ENCODE measurements at regions not wholly inside any gene's neighbourhood (a gene's known extent, or its start where the extent isn't known, plus 50 kb on each side); places are given as distances from the start of the nearest gene placed in this dataset.
A peak's percentile ranks its signal among the peaks of the same experiment; 100 is the strongest.

DNA sequence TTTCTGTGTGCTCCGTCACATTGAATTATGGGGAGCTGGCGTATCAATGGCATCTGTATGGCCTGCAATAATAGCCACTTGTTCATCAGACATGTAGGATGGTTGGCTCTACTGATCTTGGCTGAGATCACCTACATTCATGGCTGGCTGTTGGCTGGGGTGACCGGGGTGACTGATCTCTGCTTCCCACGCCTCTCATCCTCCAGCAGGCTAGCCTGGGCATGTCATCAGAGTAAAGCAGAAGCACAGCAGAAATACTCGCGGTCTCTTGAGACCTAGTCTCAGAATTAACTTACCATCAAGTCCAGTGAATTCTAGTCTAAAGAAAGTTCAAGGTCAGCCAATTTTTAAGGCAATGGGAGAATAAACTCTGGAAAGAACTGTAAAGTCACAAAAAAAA is 257.7 kb upstream of the GLI3 start:
- intact Hi-C loops (cut with DNase I; ENCODE audit: low total_unique reads) = no loop called here
- ATAC-seq (no peak), DNase-seq (no peak)
- in situ Hi-C loops (cut with MboI; ENCODE audit: low sequenced_read_pairs in 4 of 4) = no loop called here
- no peak overlapping the region for H3K27ac ChIP-seq
- H3K4me1 ChIP-seq = peaks cover 6 to 10% of the 10 kb centered on the region in 2 donors
- H3K27me3 ChIP-seq = peaks cover 0 to 12% (median 0%) of the 10 kb centered on the region in 3 donors
- TF ChIP-seq, protein P1, sequence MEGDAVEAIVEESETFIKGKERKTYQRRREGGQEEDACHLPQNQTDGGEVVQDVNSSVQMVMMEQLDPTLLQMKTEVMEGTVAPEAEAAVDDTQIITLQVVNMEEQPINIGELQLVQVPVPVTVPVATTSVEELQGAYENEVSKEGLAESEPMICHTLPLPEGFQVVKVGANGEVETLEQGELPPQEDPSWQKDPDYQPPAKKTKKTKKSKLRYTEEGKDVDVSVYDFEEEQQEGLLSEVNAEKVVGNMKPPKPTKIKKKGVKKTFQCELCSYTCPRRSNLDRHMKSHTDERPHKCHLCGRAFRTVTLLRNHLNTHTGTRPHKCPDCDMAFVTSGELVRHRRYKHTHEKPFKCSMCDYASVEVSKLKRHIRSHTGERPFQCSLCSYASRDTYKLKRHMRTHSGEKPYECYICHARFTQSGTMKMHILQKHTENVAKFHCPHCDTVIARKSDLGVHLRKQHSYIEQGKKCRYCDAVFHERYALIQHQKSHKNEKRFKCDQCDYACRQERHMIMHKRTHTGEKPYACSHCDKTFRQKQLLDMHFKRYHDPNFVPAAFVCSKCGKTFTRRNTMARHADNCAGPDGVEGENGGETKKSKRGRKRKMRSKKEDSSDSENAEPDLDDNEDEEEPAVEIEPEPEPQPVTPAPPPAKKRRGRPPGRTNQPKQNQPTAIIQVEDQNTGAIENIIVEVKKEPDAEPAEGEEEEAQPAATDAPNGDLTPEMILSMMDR (IDR thresholded peaks at IDR 0.05 in 4 of 5, conservative IDR thresholded peaks at IDR 0.05 in 1 of 5) = no peak
- TF ChIP-seq POLR2A (IDR thresholded peaks at IDR 0.05) = no peak
- no peaks in the 10 kb centered on the region for H3K9me3 ChIP-seq
- no peak overlapping the region for H3K4me3 ChIP-seq
- no peaks in the 10 kb centered on the region for H3K36me3 ChIP-seq

DNA sequence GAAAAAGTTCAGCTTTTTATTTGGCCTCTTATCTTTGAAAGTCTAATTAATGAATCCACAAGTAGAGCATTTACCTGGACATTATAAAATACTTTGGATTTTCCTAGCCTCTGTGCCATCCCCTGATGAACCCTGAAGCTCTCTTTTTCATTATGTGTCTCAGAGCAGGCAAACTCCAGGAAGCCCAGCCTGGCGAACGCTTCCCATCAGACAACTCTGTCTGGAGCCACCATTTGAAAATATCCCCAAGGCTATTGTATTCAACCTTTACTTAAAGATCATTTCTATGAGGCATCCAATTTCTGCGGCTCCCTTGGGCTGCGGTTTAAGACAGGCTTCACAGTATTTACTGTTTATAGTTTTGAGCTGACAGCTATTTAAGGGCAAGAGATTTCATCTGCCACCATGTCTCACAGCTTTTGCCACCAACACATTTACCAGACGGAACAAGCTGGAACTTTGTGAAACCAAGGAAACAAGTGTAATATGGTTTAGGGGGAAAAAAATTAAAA is 257.2 kb upstream of the GLI3 start:
- intact Hi-C loops (cut with DNase I; ENCODE audit: low total_unique reads) = no loop called here
- H3K4me1 ChIP-seq = peaks cover 6 to 10% of the 10 kb centered on the region in 2 donors
- peaks cover 0 to 12% (median 0%) of the 10 kb centered on the region in 3 donors for H3K27me3 ChIP-seq
- H3K9me3 ChIP-seq = no peaks in the 10 kb centered on the region
- TF ChIP-seq POLR2A (IDR thresholded peaks at IDR 0.05) = no peak
- TF ChIP-seq, protein P1 (IDR thresholded peaks at IDR 0.05 in 4 of 5, conservative IDR thresholded peaks at IDR 0.05 in 1 of 5) = no peak
- no peaks in the 10 kb centered on the region for H3K36me3 ChIP-seq
- peak overlapping the region in 2 of 4 donors; percentile 45 to 46 for H3K4me3 ChIP-seq
- H3K27ac ChIP-seq = peak overlapping the region in 2 of 4 donors; percentile 26 to 40
- DNase-seq (no peak), ATAC-seq (no peak)
- in situ Hi-C loops (cut with MboI; ENCODE audit: low sequenced_read_pairs in 4 of 4) = no loop called here

DNA sequence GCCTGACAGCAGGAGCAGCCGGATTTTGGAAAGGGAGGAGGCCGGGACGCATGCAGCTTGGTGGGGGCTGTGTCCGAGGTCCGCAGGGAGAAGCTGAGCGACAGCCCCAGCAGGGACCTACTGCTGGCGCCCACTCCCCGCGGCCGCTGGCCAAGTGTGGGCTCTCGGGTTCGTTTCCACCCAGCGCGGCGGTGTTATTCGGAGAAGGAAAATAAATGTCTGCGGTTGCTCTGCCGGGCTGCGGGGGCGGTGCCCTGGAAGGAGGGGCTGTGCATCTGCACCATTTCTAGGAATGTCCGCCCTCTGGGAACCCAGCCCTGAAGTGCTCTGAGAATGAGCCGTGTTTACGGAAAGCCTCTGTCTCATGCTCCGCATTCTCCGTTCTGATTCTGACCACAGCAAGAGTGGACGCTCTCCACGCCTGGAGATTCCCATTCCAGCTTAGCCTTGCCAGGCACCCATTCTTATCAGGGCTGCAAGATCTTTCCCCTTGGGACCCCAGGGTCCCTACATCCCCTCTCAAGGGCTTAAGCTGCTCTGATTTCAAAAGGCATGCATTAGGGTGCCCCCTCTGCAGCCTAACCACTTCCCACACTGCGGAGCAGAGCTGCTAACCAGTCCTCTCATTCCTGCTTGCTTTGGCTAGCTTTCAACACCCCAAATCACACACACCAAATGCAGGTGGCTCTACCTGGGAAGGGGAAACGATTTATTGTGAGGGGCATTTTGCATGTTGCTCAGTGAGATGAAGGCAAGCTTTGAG is 256.6 kb upstream of the GLI3 start:
- in situ Hi-C loops (cut with MboI; ENCODE audit: low sequenced_read_pairs in 4 of 4) = no loop called here
- ATAC-seq (peak; percentile 78 to 81), DNase-seq (peak; percentile 36 to 53)
- intact Hi-C loops (cut with DNase I; ENCODE audit: low total_unique reads) = no loop called here
- H3K27me3 ChIP-seq = peaks cover 0 to 12% (median 0%) of the 10 kb centered on the region in 3 donors
- H3K4me1 ChIP-seq = peaks cover 6 to 10% of the 10 kb centered on the region in 2 donors
- peak overlapping the region; percentile 26 to 46 (median 42) for H3K4me3 ChIP-seq
- H3K9me3 ChIP-seq = no peaks in the 10 kb centered on the region
- peak overlapping the region in 3 of 4 donors; percentile 26 to 40 (median 33) for H3K27ac ChIP-seq
- no peaks in the 10 kb centered on the region for H3K36me3 ChIP-seq
- TF ChIP-seq POLR2A (IDR thresholded peaks at IDR 0.05) = no peak
- TF ChIP-seq, protein P1 (IDR thresholded peaks at IDR 0.05 in 4 of 5, conservative IDR thresholded peaks at IDR 0.05 in 1 of 5) = no peak

DNA sequence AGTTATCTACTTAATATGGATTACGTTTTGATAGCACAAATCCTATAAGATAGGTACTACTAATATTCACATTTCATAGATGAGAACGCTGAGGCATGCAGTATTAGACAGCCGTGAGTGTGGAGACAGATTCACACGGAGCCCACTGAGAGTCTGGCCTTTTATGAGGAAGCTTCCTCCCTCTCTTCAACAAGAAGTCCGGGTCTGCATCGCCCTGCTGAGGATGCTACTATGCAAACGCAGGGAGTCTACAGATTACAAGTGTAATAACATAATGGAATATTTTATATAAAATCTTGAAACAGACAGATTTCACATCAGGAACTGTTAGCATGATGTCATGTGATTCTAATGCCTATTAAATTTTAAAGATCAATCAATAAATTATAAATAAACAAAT is 255.9 kb upstream of the GLI3 start:
- Histone ChIP-seq H3K27me3 (peaks cover 0 to 12% (median 0%) of the 10 kb centered on the region in 3 donors), H3K9me3 (no peaks in the 10 kb centered on the region), H3K27ac (peak overlapping the region in 1 of 4 donors; percentile 40), H3K36me3 (no peaks in the 10 kb centered on the region), H3K4me3 (peak overlapping the region in 1 of 4 donors; percentile 40), H3K4me1 (peaks cover 6 to 10% of the 10 kb centered on the region in 2 donors)
- ATAC-seq (no peak), DNase-seq (no peak)
- intact Hi-C loops (cut with DNase I; ENCODE audit: low total_unique reads) = no loop called here
- in situ Hi-C loops (cut with MboI; ENCODE audit: low sequenced_read_pairs in 4 of 4) = no loop called here
- TF ChIP-seq POLR2A (IDR thresholded peaks at IDR 0.05) = no peak
- TF ChIP-seq, protein P1 (IDR thresholded peaks at IDR 0.05 in 4 of 5, conservative IDR thresholded peaks at IDR 0.05 in 1 of 5) = no peak

Measured in gastrocnemius medialis (tissue), 4 donors.